Thyroid gland (tissue), 4 donors: ENCODE measurements at regions not wholly inside any gene's neighbourhood (a gene's known extent, or its start where the extent isn't known, plus 50 kb on each side); places are given as distances from the start of the nearest gene placed in this dataset.

Source experiments
- DNase-seq, 2 donors: peaks; one replicate each; pipeline ENCODE4 v3.0.0-alpha.2; 2019
- H3K27ac ChIP-seq, 3 donors: fragments of 200-600 bp; sonication (generic); 1 replicate in 2 of 3; 2 replicates in 1 of 3; pipeline ENCODE4 v1.5.1; 2016 to 2019; ENCODE audit warnings: mild to moderate bottlenecking in 1 of 3, moderate library complexity in 1 of 3
- H3K27me3 ChIP-seq: fragments of 200-600 bp; sonication (generic); one replicate; pipeline ENCODE4 v1.5.1; 2019
- H3K36me3 ChIP-seq, 2 donors: fragments of 200-600 bp; sonication (generic); one replicate each; pipeline ENCODE4 v1.5.1; 2016 to 2019
- H3K4me1 ChIP-seq, 2 donors: fragments of 200-600 bp; sonication (generic); one replicate each; pipeline ENCODE4 v1.5.1; 2017 to 2019
- H3K4me3 ChIP-seq, 3 donors: fragments of 200-600 bp; sonication (generic); replicated peaks in 1 of 3; 1 replicate in 2 of 3; 2 replicates in 1 of 3; pipeline ENCODE4 v1.5.1; 2016; ENCODE audit warnings: mild to moderate bottlenecking in 1 of 3
- H3K9me3 ChIP-seq: fragments of 200-600 bp; sonication (generic); one replicate; pipeline ENCODE4 v1.5.1; 2017
- CTCF ChIP-seq, 6 experiments: fragments of 200-600 bp in 3 of 6; fragments of 450-650 bp in 3 of 6; sonication (generic) in 3 of 6; IDR thresholded peaks; one replicate each; pipeline ENCODE4 v1.5.1; 2016 to 2019; ENCODE audit warnings: antibody characterized with exemption in 6 of 6, mild to moderate bottlenecking in 2 of 6, inconsistent platforms in 1 of 6, moderate library complexity in 1 of 6
- POLR2A ChIP-seq, 2 donors: fragments of 450-650 bp; IDR thresholded peaks; one replicate each; pipeline ENCODE4 v1.6.1; 2017; ENCODE audit warnings: antibody characterized with exemption in 2 of 2, mild to moderate bottlenecking in 2 of 2, moderate library complexity in 1 of 2
- WGBS, 2 donors: methylation state at CpG; one replicate each; pipeline ENCODE4 v1.1.5; 2017; 5-methylcytosine and 5-hydroxymethylcytosine counted together
- intact Hi-C: fragments of 100-400 bp; cut with DNase I; formaldehyde crosslinking; loops from one replicate; pipeline ENCODE4 v1.15.1; 2023

- 87 to 99% methylated on average over 3 of the region's 3 CpGs for WGBS, 2 donors
These were observed 281.2 kb downstream of the SNX13 start for GRCh38 chr7:17659126-17659525.

GRCh38 chr7:17660116-17660515, 280.2 kb downstream of the SNX13 start:
- no peak overlapping the region for H3K27ac ChIP-seq
- no peak overlapping the region for H3K4me3 ChIP-seq

More at GRCh38 chr7:17659126-17659525, 281.2 kb downstream of the SNX13 start:
- TF ChIP-seq CTCF (IDR thresholded peaks at IDR 0.05) (no peak), POLR2A (IDR thresholded peaks at IDR 0.05) (no peak)
- no peak for DNase-seq
- no peaks in the 10 kb centered on the region for H3K27me3 ChIP-seq
- H3K36me3 ChIP-seq: no peaks in the 10 kb centered on the region
- intact Hi-C loops: no loop called here
- no peak overlapping the region for H3K27ac ChIP-seq
- no peaks in the 10 kb centered on the region for H3K4me1 ChIP-seq
- no peak overlapping the region for H3K4me3 ChIP-seq
- no peaks in the 10 kb centered on the region for H3K9me3 ChIP-seq

GRCh38 chr7:17661982-17662585, 278.2 kb downstream of the SNX13 start:
- Histone ChIP-seq H3K27me3 (no peaks in the 10 kb centered on the region), H3K4me1 (no peaks in the 10 kb centered on the region), H3K4me3 (no peak overlapping the region), H3K27ac (no peak overlapping the region), H3K36me3 (no peaks in the 10 kb centered on the region), H3K9me3 (no peaks in the 10 kb centered on the region)
- TF ChIP-seq POLR2A (IDR thresholded peaks at IDR 0.05) (no peak), CTCF (IDR thresholded peaks at IDR 0.05) (no peak)
- no peak for DNase-seq
- WGBS, 2 donors: 57 to 60% methylated on average over 3 of the region's 3 CpGs
- intact Hi-C loops: no loop called here

More at GRCh38 chr7:17660116-17660515, 280.2 kb downstream of the SNX13 start:
- TF ChIP-seq POLR2A (IDR thresholded peaks at IDR 0.05) (no peak), CTCF (IDR thresholded peaks at IDR 0.05) (no peak)
- intact Hi-C loops: no loop called here
- no peak for DNase-seq
- no peaks in the 10 kb centered on the region for H3K36me3 ChIP-seq
- WGBS, 2 donors: 97 to 100% methylated on average over 1 of the region's 1 CpG
- no peaks in the 10 kb centered on the region for H3K27me3 ChIP-seq
- H3K4me1 ChIP-seq: no peaks in the 10 kb centered on the region
- H3K9me3 ChIP-seq: no peaks in the 10 kb centered on the region

GRCh38 chr7:17663061-17663675, 277.1 kb downstream of the SNX13 start:
- H3K27ac ChIP-seq: no peak overlapping the region
- no peaks in the 10 kb centered on the region for H3K27me3 ChIP-seq
- H3K36me3 ChIP-seq: no peaks in the 10 kb centered on the region
- no peaks in the 10 kb centered on the region for H3K9me3 ChIP-seq
- H3K4me3 ChIP-seq: no peak overlapping the region
- 81 to 88% methylated on average over 3 of the region's 3 CpGs for WGBS, 2 donors
- intact Hi-C loops: no loop called here
- TF ChIP-seq POLR2A (IDR thresholded peaks at IDR 0.05) (no peak), CTCF (IDR thresholded peaks at IDR 0.05) (no peak)
- H3K4me1 ChIP-seq: no peaks in the 10 kb centered on the region
- DNase-seq: no peak

- H3K36me3 ChIP-seq: no peaks in the 10 kb centered on the region
- intact Hi-C loops: no loop called here
- H3K27ac ChIP-seq: no peak overlapping the region
- H3K27me3 ChIP-seq: no peaks in the 10 kb centered on the region
- WGBS, 2 donors: 91 to 92% methylated on average over 16 of the region's 16 CpGs
- H3K9me3 ChIP-seq: no peaks in the 10 kb centered on the region
- H3K4me3 ChIP-seq: no peak overlapping the region
- no peak for TF ChIP-seq CTCF (IDR thresholded peaks at IDR 0.05)
- no peak for TF ChIP-seq POLR2A (IDR thresholded peaks at IDR 0.05)
- H3K4me1 ChIP-seq: no peaks in the 10 kb centered on the region
- DNase-seq: no peak
These were observed 275.3 kb downstream of the SNX13 start for GRCh38 chr7:17665029-17665428.
